ENCODE measurements at regions not wholly inside any gene's neighbourhood (a gene's known extent, or its start where the extent isn't known, plus 50 kb on each side); places are given as distances from the start of the nearest gene placed in this dataset.
"Not testable (repeated sequence)": the region's sequence is repeated elsewhere in the genome, so short reads cannot be mapped to it uniquely, and the experiment has no call there.

- no peaks in the 10 kb centered on the region for H3K36me3 ChIP-seq (ENCODE audit: insufficient read depth)
- no peaks in the 10 kb centered on the region for H3K4me1 ChIP-seq (ENCODE audit: low read depth, poor library complexity, severe bottlenecking)
- no peak overlapping the region for H3K27ac ChIP-seq
- no peak overlapping the region for H3K4me3 ChIP-seq (IDR thresholded peaks at IDR 0.05; ENCODE audit: insufficient read depth, low read depth, low read length)
- no peaks in the 10 kb centered on the region for H3K79me2 ChIP-seq (ENCODE audit: insufficient read depth, low read depth)
- no peak overlapping the region for H2AFZ ChIP-seq (ENCODE audit: low read depth)
- H3K27me3 ChIP-seq (ENCODE audit: insufficient read depth, low read depth): no peaks in the 10 kb centered on the region
- no peaks in the 10 kb centered on the region for H4K20me1 ChIP-seq (ENCODE audit: insufficient read depth)
- TF ChIP-seq CTCF (conservative IDR thresholded peaks at IDR 0.05; ENCODE audit: low read depth, low read length): no peak
- no peak overlapping the region for H3K4me2 ChIP-seq
- H3K9ac ChIP-seq: no peak overlapping the region
Measured at GRCh38 chr10:118931436-118931835, 98.1 kb upstream of the NANOS1 start.

- H3K4me1 ChIP-seq (ENCODE audit: low read depth, poor library complexity, severe bottlenecking); H2AFZ ChIP-seq (ENCODE audit: low read depth); H4K20me1 ChIP-seq (ENCODE audit: insufficient read depth); H3K4me3 ChIP-seq (IDR thresholded peaks at IDR 0.05; ENCODE audit: insufficient read depth, low read depth, low read length); H3K79me2 ChIP-seq (ENCODE audit: insufficient read depth, low read depth); H3K27ac ChIP-seq; H3K27me3 ChIP-seq (ENCODE audit: insufficient read depth, low read depth); H3K9ac ChIP-seq; H3K4me2 ChIP-seq; H3K36me3 ChIP-seq (ENCODE audit: insufficient read depth): not testable (repeated sequence)
Measured at GRCh38 chr10:118932154-118932553, 97.4 kb upstream of the NANOS1 start.

GRCh38 chr10:118937226-118937625, 92.3 kb upstream of the NANOS1 start:
- no peak overlapping the region for H3K9ac ChIP-seq
- no peaks in the 10 kb centered on the region for H3K36me3 ChIP-seq (ENCODE audit: insufficient read depth)
- no peak for TF ChIP-seq CTCF (conservative IDR thresholded peaks at IDR 0.05; ENCODE audit: low read depth, low read length)
- H3K4me2 ChIP-seq: no peak overlapping the region
- no peaks in the 10 kb centered on the region for H4K20me1 ChIP-seq (ENCODE audit: insufficient read depth)
- no peak overlapping the region for H2AFZ ChIP-seq (ENCODE audit: low read depth)
- H3K4me1 ChIP-seq (ENCODE audit: low read depth, poor library complexity, severe bottlenecking): peaks cover 26% of the 10 kb centered on the region
- no peaks in the 10 kb centered on the region for H3K27me3 ChIP-seq (ENCODE audit: insufficient read depth, low read depth)
- no peak overlapping the region for H3K4me3 ChIP-seq (IDR thresholded peaks at IDR 0.05; ENCODE audit: insufficient read depth, low read depth, low read length)
- no peak overlapping the region for H3K27ac ChIP-seq
- H3K79me2 ChIP-seq (ENCODE audit: insufficient read depth, low read depth): no peaks in the 10 kb centered on the region

- TF ChIP-seq CTCF (conservative IDR thresholded peaks at IDR 0.05; ENCODE audit: low read depth, low read length): no peak
- peak overlapping the region; percentile 47; the same call in 1 of the 2 replicates for H2AFZ ChIP-seq (ENCODE audit: low read depth)
Measured at GRCh38 chr10:118939211-118940007, 90.1 kb upstream of the NANOS1 start.

GRCh38 chr10:118940386-118940785, 89.1 kb upstream of the NANOS1 start:
- no peak for TF ChIP-seq CTCF (conservative IDR thresholded peaks at IDR 0.05; ENCODE audit: low read depth, low read length)
- H3K36me3 ChIP-seq (ENCODE audit: insufficient read depth): no peaks in the 10 kb centered on the region

More at GRCh38 chr10:118939211-118940007, 90.1 kb upstream of the NANOS1 start:
- Histone ChIP-seq H3K4me3 (IDR thresholded peaks at IDR 0.05; ENCODE audit: insufficient read depth, low read depth, low read length) (no peak overlapping the region), H3K4me1 (ENCODE audit: low read depth, poor library complexity, severe bottlenecking) (peaks cover 26% of the 10 kb centered on the region), H3K36me3 (ENCODE audit: insufficient read depth) (no peaks in the 10 kb centered on the region), H3K27me3 (ENCODE audit: insufficient read depth, low read depth) (no peaks in the 10 kb centered on the region), H3K27ac (peak overlapping the region; percentile 55), H3K9ac (no peak overlapping the region; the same call in 1 of the 2 replicates), H3K4me2 (peak overlapping the region; percentile 70), H4K20me1 (ENCODE audit: insufficient read depth) (no peaks in the 10 kb centered on the region), H3K79me2 (ENCODE audit: insufficient read depth, low read depth) (no peaks in the 10 kb centered on the region)

More at GRCh38 chr10:118940386-118940785, 89.1 kb upstream of the NANOS1 start:
- H3K4me2 ChIP-seq: peak overlapping the region; percentile 70
- H3K27me3 ChIP-seq (ENCODE audit: insufficient read depth, low read depth): no peaks in the 10 kb centered on the region
- no peaks in the 10 kb centered on the region for H3K79me2 ChIP-seq (ENCODE audit: insufficient read depth, low read depth)
- H3K4me1 ChIP-seq (ENCODE audit: low read depth, poor library complexity, severe bottlenecking): peaks cover 26% of the 10 kb centered on the region
- no peak overlapping the region for H3K4me3 ChIP-seq (IDR thresholded peaks at IDR 0.05; ENCODE audit: insufficient read depth, low read depth, low read length)
- H4K20me1 ChIP-seq (ENCODE audit: insufficient read depth): no peaks in the 10 kb centered on the region
- H2AFZ ChIP-seq (ENCODE audit: low read depth): no peak overlapping the region
- peak overlapping the region; percentile 55; the same call in 1 of the 2 replicates for H3K27ac ChIP-seq
- no peak overlapping the region for H3K9ac ChIP-seq
